Kasumi-1 (cell line): ENCODE measurements at regions not wholly inside any gene's neighbourhood (a gene's known extent, or its start where the extent isn't known, plus 50 kb on each side); places are given as distances from the start of the nearest gene placed in this dataset.
"Not testable (repeated sequence)": the region's sequence is repeated elsewhere in the genome, so short reads cannot be mapped to it uniquely, and the experiment has no call there.

Experiments used
- DNase-seq, 2 experiments: peaks; one replicate each; lab custom pipeline; 2025; lab: John Stamatoyannopoulos, UW

GRCh38 chr7:11221984-11222383 lies 248.3 kb downstream of the PHF14 start:
- DNase-seq = no peak

GRCh38 chr7:11224535-11224934 lies 250.9 kb downstream of the PHF14 start:
- DNase-seq = no peak

GRCh38 chr7:11228515-11228914 lies 254.8 kb downstream of the PHF14 start:
- DNase-seq = no peak

- DNase-seq = no peak
Observed at GRCh38 chr7:11231190-11231589, 257.5 kb downstream of the PHF14 start.

GRCh38 chr7:11232462-11232861 lies 258.8 kb downstream of the PHF14 start:
- DNase-seq = no peak

- no peak for DNase-seq
Observed at GRCh38 chr7:11233871-11234270, 260.2 kb downstream of the PHF14 start.

- DNase-seq = no peak
Observed at GRCh38 chr7:11235491-11235890, 261.8 kb downstream of the PHF14 start.

- no peak for DNase-seq
Observed at GRCh38 chr7:11236680-11237079, 263.0 kb downstream of the PHF14 start.

GRCh38 chr7:11237742-11238141 lies 264.1 kb downstream of the PHF14 start:
- DNase-seq = no peak

GRCh38 chr7:11239316-11239715 lies 265.6 kb downstream of the PHF14 start:
- no peak for DNase-seq

GRCh38 chr7:11243739-11244138 lies 270.1 kb downstream of the PHF14 start:
- DNase-seq = no peak

GRCh38 chr7:11244149-11244548 lies 270.5 kb downstream of the PHF14 start:
- DNase-seq = no peak

- DNase-seq = no peak
Observed at GRCh38 chr7:11247545-11247944, 273.9 kb downstream of the PHF14 start.

- no peak for DNase-seq
Observed at GRCh38 chr7:11251436-11251835, 277.8 kb downstream of the PHF14 start.

- no peak for DNase-seq
Observed at GRCh38 chr7:11252011-11252607, 278.4 kb downstream of the PHF14 start.

GRCh38 chr7:11252705-11253272 lies 279.1 kb downstream of the PHF14 start:
- DNase-seq = peak; percentile 23 to 51

- DNase-seq = no peak
Observed at GRCh38 chr7:11256501-11256900, 282.8 kb downstream of the PHF14 start.

- DNase-seq = no peak
Observed at GRCh38 chr7:11261470-11261869, 287.8 kb downstream of the PHF14 start.

GRCh38 chr7:11266101-11266500 lies 292.4 kb downstream of the PHF14 start:
- DNase-seq = no peak

- DNase-seq = no peak
Observed at GRCh38 chr7:11272352-11272751, 298.7 kb downstream of the PHF14 start.

GRCh38 chr7:11274074-11274473 lies 300.4 kb downstream of the PHF14 start:
- no peak for DNase-seq

- no peak for DNase-seq
Observed at GRCh38 chr7:11281953-11282352, 308.3 kb downstream of the PHF14 start.

GRCh38 chr7:11283584-11283983 lies 309.9 kb downstream of the PHF14 start:
- DNase-seq = not testable (repeated sequence)

- no peak for DNase-seq
Observed at GRCh38 chr7:11290863-11291262, 317.2 kb downstream of the PHF14 start.
